GM12878 (cell line): ENCODE measurements at regions not wholly inside any gene's neighbourhood (a gene's known extent, or its start where the extent isn't known, plus 50 kb on each side); places are given as distances from the start of the nearest gene placed in this dataset.

Experiments used
- EP300 ChIP-seq, 2 experiments: fragments of 150-350 bp in 1 of 2; IDR thresholded peaks; 2 replicates each; pipeline ENCODE4 v1.6.1; 2011 to 2012; ENCODE audit warnings: low read depth in 2 of 2, low read length in 2 of 2, borderline replicate concordance in 1 of 2, improper control_type of control experiment in 1 of 2, inconsistent platforms in 1 of 2; ENCODE audit not compliant: control insufficient read depth in 1 of 2
- POLR2AphosphoS5 ChIP-seq: IDR thresholded peaks from 2 replicates; pipeline ENCODE4 v1.6.1; 2011; ENCODE audit warnings: mild to moderate bottlenecking, low read length, inconsistent platforms
- RAD21 ChIP-seq: IDR thresholded peaks from 2 replicates; pipeline ENCODE4 v1.6.1; 2011; ENCODE audit warnings: mild to moderate bottlenecking, low read depth, low read length, moderate library complexity; ENCODE audit not compliant: insufficient read depth
- RFX5 ChIP-seq: IDR thresholded peaks from 2 replicates; pipeline ENCODE4 v1.6.1; 2011; ENCODE audit warnings: low read depth, low read length, improper control_type of control experiment
- SUZ12 ChIP-seq: fragments of 200-600 bp; sonication (generic); IDR thresholded peaks from one replicate; pipeline ENCODE4 v1.6.1; 2018; ENCODE audit warnings: antibody characterized with exemption, mild to moderate bottlenecking; ENCODE audit not compliant: unreplicated experiment
- ZNF384 ChIP-seq: IDR thresholded peaks from 2 replicates; pipeline ENCODE4 v1.6.1; 2012; ENCODE audit warnings: low read depth, mild to moderate bottlenecking, low read length, improper control_type of control experiment, borderline replicate concordance
- TF ChIP-seq, protein P1 (sequence below), 3 experiments: IDR thresholded peaks in 2 of 3; conservative IDR thresholded peaks in 1 of 3; 2 replicates each; pipeline ENCODE4 v1.5.1; 2011; ENCODE audit warnings: low read depth in 3 of 3, low read length in 3 of 3, mild to moderate bottlenecking in 3 of 3, control low read depth in 2 of 3, moderate library complexity in 2 of 3, inconsistent platforms in 1 of 3, mixed read lengths in 1 of 3; ENCODE audit not compliant: control insufficient read depth in 2 of 3, insufficient read depth in 1 of 3; ENCODE audit errors: extremely low read depth in 1 of 3
- TF ChIP-seq, protein P2 (sequence below): IDR thresholded peaks from 2 replicates; pipeline ENCODE4 v1.6.1; 2012; ENCODE audit warnings: low read depth, low read length, improper control_type of control experiment
- TF ChIP-seq, protein P3 (sequence below): fragments of 450-650 bp; IDR thresholded peaks from 2 replicates; pipeline ENCODE4 v1.6.1; 2017; ENCODE audit warnings: mild to moderate bottlenecking, low read depth, inconsistent platforms; ENCODE audit not compliant: poor library complexity, severe bottlenecking
- TF ChIP-seq, protein P4 (sequence below): fragments of 450-650 bp; IDR thresholded peaks from 2 replicates; pipeline ENCODE4 v1.6.1; 2017; ENCODE audit warnings: mild to moderate bottlenecking
- TF ChIP-seq, protein P5 (sequence below): IDR thresholded peaks from 2 replicates; pipeline ENCODE4 v1.6.1; 2012; ENCODE audit warnings: mild to moderate bottlenecking, low read depth, low read length

DNA sequence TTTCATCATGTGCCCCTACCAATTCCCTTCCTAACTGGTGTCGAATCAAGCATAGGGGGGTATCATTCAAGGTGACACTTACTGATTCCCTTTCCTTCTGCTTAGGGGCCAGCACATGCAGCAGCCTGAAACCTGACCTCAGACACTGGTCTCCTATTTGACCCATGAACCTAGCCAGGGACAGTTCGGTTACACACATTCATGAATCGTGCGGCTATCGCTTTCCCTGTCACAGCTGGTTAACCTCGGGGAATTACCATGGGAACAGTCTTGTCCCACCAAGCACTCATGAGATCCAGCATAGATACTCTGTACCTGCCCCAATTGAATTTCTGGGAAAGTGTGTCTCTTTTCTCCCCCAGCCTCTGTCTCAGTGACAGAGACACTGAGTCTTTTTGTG is 140.4 kb downstream of the ZNF674 start:
- no peak for TF ChIP-seq POLR2AphosphoS5
- TF ChIP-seq, protein P1, sequence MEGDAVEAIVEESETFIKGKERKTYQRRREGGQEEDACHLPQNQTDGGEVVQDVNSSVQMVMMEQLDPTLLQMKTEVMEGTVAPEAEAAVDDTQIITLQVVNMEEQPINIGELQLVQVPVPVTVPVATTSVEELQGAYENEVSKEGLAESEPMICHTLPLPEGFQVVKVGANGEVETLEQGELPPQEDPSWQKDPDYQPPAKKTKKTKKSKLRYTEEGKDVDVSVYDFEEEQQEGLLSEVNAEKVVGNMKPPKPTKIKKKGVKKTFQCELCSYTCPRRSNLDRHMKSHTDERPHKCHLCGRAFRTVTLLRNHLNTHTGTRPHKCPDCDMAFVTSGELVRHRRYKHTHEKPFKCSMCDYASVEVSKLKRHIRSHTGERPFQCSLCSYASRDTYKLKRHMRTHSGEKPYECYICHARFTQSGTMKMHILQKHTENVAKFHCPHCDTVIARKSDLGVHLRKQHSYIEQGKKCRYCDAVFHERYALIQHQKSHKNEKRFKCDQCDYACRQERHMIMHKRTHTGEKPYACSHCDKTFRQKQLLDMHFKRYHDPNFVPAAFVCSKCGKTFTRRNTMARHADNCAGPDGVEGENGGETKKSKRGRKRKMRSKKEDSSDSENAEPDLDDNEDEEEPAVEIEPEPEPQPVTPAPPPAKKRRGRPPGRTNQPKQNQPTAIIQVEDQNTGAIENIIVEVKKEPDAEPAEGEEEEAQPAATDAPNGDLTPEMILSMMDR (IDR thresholded peaks at IDR 0.05 in 2 of 3, conservative IDR thresholded peaks at IDR 0.05 in 1 of 3; ENCODE audit: control insufficient read depth in 2 of 3, extremely low read depth in 1 of 3, insufficient read depth in 1 of 3, low read depth in 3 of 3, low read length in 3 of 3): no peak
- TF ChIP-seq, protein P2, sequence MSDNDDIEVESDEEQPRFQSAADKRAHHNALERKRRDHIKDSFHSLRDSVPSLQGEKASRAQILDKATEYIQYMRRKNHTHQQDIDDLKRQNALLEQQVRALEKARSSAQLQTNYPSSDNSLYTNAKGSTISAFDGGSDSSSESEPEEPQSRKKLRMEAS: no peak
- no peak for TF ChIP-seq EP300 (IDR thresholded peaks at IDR 0.05; ENCODE audit: borderline replicate concordance in 1 of 2, control insufficient read depth in 1 of 2, low read depth in 2 of 2, low read length in 2 of 2)
- TF ChIP-seq RFX5: no peak
- TF ChIP-seq, protein P3, sequence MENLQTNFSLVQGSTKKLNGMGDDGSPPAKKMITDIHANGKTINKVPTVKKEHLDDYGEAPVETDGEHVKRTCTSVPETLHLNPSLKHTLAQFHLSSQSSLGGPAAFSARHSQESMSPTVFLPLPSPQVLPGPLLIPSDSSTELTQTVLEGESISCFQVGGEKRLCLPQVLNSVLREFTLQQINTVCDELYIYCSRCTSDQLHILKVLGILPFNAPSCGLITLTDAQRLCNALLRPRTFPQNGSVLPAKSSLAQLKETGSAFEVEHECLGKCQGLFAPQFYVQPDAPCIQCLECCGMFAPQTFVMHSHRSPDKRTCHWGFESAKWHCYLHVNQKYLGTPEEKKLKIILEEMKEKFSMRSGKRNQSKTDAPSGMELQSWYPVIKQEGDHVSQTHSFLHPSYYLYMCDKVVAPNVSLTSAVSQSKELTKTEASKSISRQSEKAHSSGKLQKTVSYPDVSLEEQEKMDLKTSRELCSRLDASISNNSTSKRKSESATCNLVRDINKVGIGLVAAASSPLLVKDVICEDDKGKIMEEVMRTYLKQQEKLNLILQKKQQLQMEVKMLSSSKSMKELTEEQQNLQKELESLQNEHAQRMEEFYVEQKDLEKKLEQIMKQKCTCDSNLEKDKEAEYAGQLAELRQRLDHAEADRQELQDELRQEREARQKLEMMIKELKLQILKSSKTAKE: no peak
- TF ChIP-seq, protein P4, sequence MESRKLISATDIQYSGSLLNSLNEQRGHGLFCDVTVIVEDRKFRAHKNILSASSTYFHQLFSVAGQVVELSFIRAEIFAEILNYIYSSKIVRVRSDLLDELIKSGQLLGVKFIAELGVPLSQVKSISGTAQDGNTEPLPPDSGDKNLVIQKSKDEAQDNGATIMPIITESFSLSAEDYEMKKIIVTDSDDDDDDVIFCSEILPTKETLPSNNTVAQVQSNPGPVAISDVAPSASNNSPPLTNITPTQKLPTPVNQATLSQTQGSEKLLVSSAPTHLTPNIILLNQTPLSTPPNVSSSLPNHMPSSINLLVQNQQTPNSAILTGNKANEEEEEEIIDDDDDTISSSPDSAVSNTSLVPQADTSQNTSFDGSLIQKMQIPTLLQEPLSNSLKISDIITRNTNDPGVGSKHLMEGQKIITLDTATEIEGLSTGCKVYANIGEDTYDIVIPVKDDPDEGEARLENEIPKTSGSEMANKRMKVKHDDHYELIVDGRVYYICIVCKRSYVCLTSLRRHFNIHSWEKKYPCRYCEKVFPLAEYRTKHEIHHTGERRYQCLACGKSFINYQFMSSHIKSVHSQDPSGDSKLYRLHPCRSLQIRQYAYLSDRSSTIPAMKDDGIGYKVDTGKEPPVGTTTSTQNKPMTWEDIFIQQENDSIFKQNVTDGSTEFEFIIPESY: no peak
- TF ChIP-seq, protein P5, sequence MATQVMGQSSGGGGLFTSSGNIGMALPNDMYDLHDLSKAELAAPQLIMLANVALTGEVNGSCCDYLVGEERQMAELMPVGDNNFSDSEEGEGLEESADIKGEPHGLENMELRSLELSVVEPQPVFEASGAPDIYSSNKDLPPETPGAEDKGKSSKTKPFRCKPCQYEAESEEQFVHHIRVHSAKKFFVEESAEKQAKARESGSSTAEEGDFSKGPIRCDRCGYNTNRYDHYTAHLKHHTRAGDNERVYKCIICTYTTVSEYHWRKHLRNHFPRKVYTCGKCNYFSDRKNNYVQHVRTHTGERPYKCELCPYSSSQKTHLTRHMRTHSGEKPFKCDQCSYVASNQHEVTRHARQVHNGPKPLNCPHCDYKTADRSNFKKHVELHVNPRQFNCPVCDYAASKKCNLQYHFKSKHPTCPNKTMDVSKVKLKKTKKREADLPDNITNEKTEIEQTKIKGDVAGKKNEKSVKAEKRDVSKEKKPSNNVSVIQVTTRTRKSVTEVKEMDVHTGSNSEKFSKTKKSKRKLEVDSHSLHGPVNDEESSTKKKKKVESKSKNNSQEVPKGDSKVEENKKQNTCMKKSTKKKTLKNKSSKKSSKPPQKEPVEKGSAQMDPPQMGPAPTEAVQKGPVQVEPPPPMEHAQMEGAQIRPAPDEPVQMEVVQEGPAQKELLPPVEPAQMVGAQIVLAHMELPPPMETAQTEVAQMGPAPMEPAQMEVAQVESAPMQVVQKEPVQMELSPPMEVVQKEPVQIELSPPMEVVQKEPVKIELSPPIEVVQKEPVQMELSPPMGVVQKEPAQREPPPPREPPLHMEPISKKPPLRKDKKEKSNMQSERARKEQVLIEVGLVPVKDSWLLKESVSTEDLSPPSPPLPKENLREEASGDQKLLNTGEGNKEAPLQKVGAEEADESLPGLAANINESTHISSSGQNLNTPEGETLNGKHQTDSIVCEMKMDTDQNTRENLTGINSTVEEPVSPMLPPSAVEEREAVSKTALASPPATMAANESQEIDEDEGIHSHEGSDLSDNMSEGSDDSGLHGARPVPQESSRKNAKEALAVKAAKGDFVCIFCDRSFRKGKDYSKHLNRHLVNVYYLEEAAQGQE: no peak
- TF ChIP-seq RAD21: no peak
- TF ChIP-seq SUZ12: no peak
- no peak for TF ChIP-seq ZNF384
